GM19328 (cell line): ENCODE measurements at regions not wholly inside any gene's neighbourhood (a gene's known extent, or its start where the extent isn't known, plus 50 kb on each side); places are given as distances from the start of the nearest gene placed in this dataset.

ENCODE experiments used
- ATAC-seq: cut with Tn5 transposase; IDR thresholded peaks from one replicate; pipeline ENCODE4 v1.9.1; 2021; ENCODE audit warnings: mild to moderate bottlenecking, moderate library complexity; ENCODE audit not compliant: unreplicated experiment

- ATAC-seq = no peak
These were observed 59.3 kb upstream of the LHX8 start for GRCh38 chr1:75074831-75075395.

DNA sequence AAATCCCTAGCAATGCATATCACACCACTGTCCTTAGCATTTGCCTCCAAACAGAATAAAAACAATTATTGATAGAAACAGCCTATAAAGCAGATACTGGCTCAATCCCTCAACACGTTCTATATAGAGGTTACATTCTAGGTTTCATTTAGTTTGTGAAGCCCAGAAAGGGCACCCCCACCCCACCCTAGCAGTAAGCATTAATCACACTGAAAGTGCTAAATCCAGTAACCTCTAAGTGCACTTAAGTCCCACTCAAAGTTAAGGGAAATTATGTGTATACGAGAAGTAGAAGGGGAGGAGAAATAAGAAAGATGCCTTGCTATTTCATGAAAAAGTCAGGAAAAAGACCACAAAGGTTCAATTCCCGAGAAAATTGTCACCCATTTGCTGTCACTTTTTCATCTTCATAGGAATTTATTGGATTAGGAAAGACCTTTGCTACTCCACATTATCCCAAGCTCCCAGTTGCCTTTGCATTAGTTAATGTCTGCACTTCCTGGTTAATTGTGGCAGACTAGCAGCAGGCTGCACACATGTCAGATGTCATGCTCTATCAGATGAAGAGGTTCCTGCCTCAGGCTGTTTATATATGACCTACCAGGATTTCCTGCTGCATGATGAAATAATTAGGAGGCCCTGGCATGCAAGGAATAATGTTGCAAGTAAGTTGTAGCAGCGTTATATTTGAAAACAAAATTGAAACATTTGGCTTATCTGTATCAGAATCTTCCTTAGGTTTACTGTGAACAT lies 54.5 kb upstream of the LHX8 start:
- ATAC-seq = no peak

DNA sequence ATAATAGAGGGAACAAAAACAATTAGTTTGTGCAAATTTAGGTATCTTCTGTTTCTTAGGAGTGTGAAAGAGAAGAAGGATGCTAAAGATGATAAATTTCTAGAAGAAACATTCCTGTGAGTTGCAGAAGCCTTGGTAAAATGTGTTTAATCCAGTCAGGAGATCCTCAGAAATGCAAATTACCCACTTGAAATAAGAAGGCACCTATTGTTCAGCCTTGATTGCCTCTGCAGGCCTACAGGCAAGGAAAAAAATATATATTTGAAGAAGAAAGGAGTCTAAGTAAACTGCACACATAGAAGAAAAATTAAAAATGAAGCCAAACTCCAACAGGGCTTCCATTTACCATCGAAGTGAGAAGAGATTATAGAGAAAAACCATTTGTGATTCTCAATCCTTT lies 51.0 kb upstream of the LHX8 start:
- no peak for ATAC-seq

DNA sequence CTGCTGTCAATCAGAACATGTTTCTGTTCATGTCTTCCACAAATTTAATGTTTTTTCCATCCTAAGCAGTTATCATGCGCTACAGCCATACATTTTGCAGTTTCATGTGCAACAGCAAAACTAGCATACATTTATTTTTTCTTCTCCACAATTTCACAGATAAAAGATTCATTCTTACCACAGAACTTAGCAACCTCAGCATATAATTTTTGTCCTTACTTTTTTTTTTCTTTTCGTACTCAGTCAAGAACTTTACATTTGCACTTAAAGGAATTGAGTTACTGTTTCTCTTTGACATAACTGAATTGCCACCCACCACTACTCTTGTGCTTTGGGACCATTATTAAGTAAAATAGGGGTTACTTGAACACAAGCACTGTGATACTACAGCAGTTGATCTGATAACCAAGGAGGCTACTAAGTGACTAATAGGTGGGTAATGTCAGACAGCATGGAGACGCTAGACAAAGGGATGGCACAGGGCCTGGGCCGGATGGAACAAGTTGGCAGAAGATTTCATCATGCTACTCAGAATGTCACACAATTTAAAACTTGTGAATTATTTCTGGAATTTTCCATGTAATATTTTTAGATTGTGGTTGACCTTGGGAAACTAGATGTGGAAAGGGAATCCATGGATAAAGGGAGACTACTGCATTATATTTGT lies 50.2 kb upstream of the LHX8 start:
- ATAC-seq = no peak
